ENCODE measurements at regions not wholly inside any gene's neighbourhood (a gene's known extent, or its start where the extent isn't known, plus 50 kb on each side); places are given as distances from the start of the nearest gene placed in this dataset.

- Histone ChIP-seq H3K27ac (ENCODE audit: low read length) (no peak overlapping the region), H3K27me3 (ENCODE audit: control insufficient read depth, insufficient read depth, low read length) (no peaks in the 10 kb centered on the region), H3K4me3 (ENCODE audit: low read length) (no peak overlapping the region), H3K4me1 (ENCODE audit: control insufficient read depth, insufficient read depth, low read length) (no peaks in the 10 kb centered on the region), H3K9me3 (replicated peaks; ENCODE audit: control insufficient read depth, low read depth, low read length) (no peaks in the 10 kb centered on the region), H3K36me3 (ENCODE audit: control insufficient read depth, insufficient read depth, low read length) (no peaks in the 10 kb centered on the region)
- peak; percentile 12 for DNase-seq
- WGBS (ENCODE audit: insufficient coverage): 89% methylated on average over 3 of the region's 6 CpGs
Observed at GRCh38 chr2:40558761-40559160, 106.9 kb upstream of the SLC8A1 start.

- no CpG with 5 or more reads among the region's 2 CpGs for WGBS (ENCODE audit: insufficient coverage)
- Histone ChIP-seq H3K36me3 (ENCODE audit: control insufficient read depth, insufficient read depth, low read length) (no peaks in the 10 kb centered on the region), H3K27ac (ENCODE audit: low read length) (no peak overlapping the region), H3K4me1 (ENCODE audit: control insufficient read depth, insufficient read depth, low read length) (no peaks in the 10 kb centered on the region), H3K9me3 (replicated peaks; ENCODE audit: control insufficient read depth, low read depth, low read length) (no peaks in the 10 kb centered on the region), H3K4me3 (ENCODE audit: low read length) (no peak overlapping the region), H3K27me3 (ENCODE audit: control insufficient read depth, insufficient read depth, low read length) (no peaks in the 10 kb centered on the region)
- DNase-seq: no peak
Observed at GRCh38 chr2:40559175-40559574, 107.3 kb upstream of the SLC8A1 start.

- WGBS (ENCODE audit: insufficient coverage): no CpG with 5 or more reads among the region's 2 CpGs
- Histone ChIP-seq H3K4me3 (ENCODE audit: low read length) (no peak overlapping the region), H3K36me3 (ENCODE audit: control insufficient read depth, insufficient read depth, low read length) (no peaks in the 10 kb centered on the region), H3K27me3 (ENCODE audit: control insufficient read depth, insufficient read depth, low read length) (no peaks in the 10 kb centered on the region), H3K27ac (ENCODE audit: low read length) (no peak overlapping the region), H3K4me1 (ENCODE audit: control insufficient read depth, insufficient read depth, low read length) (no peaks in the 10 kb centered on the region), H3K9me3 (replicated peaks; ENCODE audit: control insufficient read depth, low read depth, low read length) (no peaks in the 10 kb centered on the region)
- DNase-seq: no peak
Observed at GRCh38 chr2:40564184-40564583, 112.3 kb upstream of the SLC8A1 start.

- no CpG with 5 or more reads among the region's 1 CpG for WGBS (ENCODE audit: insufficient coverage)
- Histone ChIP-seq H3K36me3 (ENCODE audit: control insufficient read depth, insufficient read depth, low read length) (no peaks in the 10 kb centered on the region), H3K27me3 (ENCODE audit: control insufficient read depth, insufficient read depth, low read length) (no peaks in the 10 kb centered on the region), H3K4me3 (ENCODE audit: low read length) (no peak overlapping the region), H3K27ac (ENCODE audit: low read length) (no peak overlapping the region), H3K9me3 (replicated peaks; ENCODE audit: control insufficient read depth, low read depth, low read length) (no peaks in the 10 kb centered on the region), H3K4me1 (ENCODE audit: control insufficient read depth, insufficient read depth, low read length) (no peaks in the 10 kb centered on the region)
- DNase-seq: no peak
Observed at GRCh38 chr2:40579247-40579646, 127.4 kb upstream of the SLC8A1 start.

- Histone ChIP-seq H3K36me3 (ENCODE audit: control insufficient read depth, insufficient read depth, low read length) (no peaks in the 10 kb centered on the region), H3K4me3 (ENCODE audit: low read length) (no peak overlapping the region), H3K4me1 (ENCODE audit: control insufficient read depth, insufficient read depth, low read length) (no peaks in the 10 kb centered on the region), H3K9me3 (replicated peaks; ENCODE audit: control insufficient read depth, low read depth, low read length) (no peaks in the 10 kb centered on the region), H3K27me3 (ENCODE audit: control insufficient read depth, insufficient read depth, low read length) (no peaks in the 10 kb centered on the region), H3K27ac (ENCODE audit: low read length) (no peak overlapping the region)
- no peak for DNase-seq
- no CpG with 5 or more reads among the region's 2 CpGs for WGBS (ENCODE audit: insufficient coverage)
Observed at GRCh38 chr2:40584432-40584831, 132.5 kb upstream of the SLC8A1 start.

GRCh38 chr2:40591774-40592173, 139.9 kb upstream of the SLC8A1 start:
- no peaks in the 10 kb centered on the region for H3K4me1 ChIP-seq (ENCODE audit: control insufficient read depth, insufficient read depth, low read length)
- H3K4me3 ChIP-seq (ENCODE audit: low read length): no peak overlapping the region
- H3K27me3 ChIP-seq (ENCODE audit: control insufficient read depth, insufficient read depth, low read length): no peaks in the 10 kb centered on the region
- no CpG with 5 or more reads among the region's 3 CpGs for WGBS (ENCODE audit: insufficient coverage)
- H3K27ac ChIP-seq (ENCODE audit: low read length): no peak overlapping the region
- DNase-seq: no peak
- H3K36me3 ChIP-seq (ENCODE audit: control insufficient read depth, insufficient read depth, low read length): no peaks in the 10 kb centered on the region
- no peaks in the 10 kb centered on the region for H3K9me3 ChIP-seq (replicated peaks; ENCODE audit: control insufficient read depth, low read depth, low read length)

GRCh38 chr2:40592218-40592617, 140.3 kb upstream of the SLC8A1 start:
- Histone ChIP-seq H3K27ac (ENCODE audit: low read length) (no peak overlapping the region), H3K9me3 (replicated peaks; ENCODE audit: control insufficient read depth, low read depth, low read length) (no peaks in the 10 kb centered on the region), H3K36me3 (ENCODE audit: control insufficient read depth, insufficient read depth, low read length) (no peaks in the 10 kb centered on the region), H3K4me1 (ENCODE audit: control insufficient read depth, insufficient read depth, low read length) (no peaks in the 10 kb centered on the region), H3K4me3 (ENCODE audit: low read length) (no peak overlapping the region), H3K27me3 (ENCODE audit: control insufficient read depth, insufficient read depth, low read length) (no peaks in the 10 kb centered on the region)
- DNase-seq: no peak
- 57% methylated on average over 1 of the region's 2 CpGs for WGBS (ENCODE audit: insufficient coverage)

GRCh38 chr2:40606862-40607261, 155.0 kb upstream of the SLC8A1 start:
- H3K27me3 ChIP-seq (ENCODE audit: control insufficient read depth, insufficient read depth, low read length): no peaks in the 10 kb centered on the region
- no peak overlapping the region for H3K4me3 ChIP-seq (ENCODE audit: low read length)
- H3K36me3 ChIP-seq (ENCODE audit: control insufficient read depth, insufficient read depth, low read length): no peaks in the 10 kb centered on the region
- no CpG with 5 or more reads among the region's 4 CpGs for WGBS (ENCODE audit: insufficient coverage)
- H3K4me1 ChIP-seq (ENCODE audit: control insufficient read depth, insufficient read depth, low read length): no peaks in the 10 kb centered on the region
- no peak for DNase-seq
- no peak overlapping the region for H3K27ac ChIP-seq (ENCODE audit: low read length)
- no peaks in the 10 kb centered on the region for H3K9me3 ChIP-seq (replicated peaks; ENCODE audit: control insufficient read depth, low read depth, low read length)

GRCh38 chr2:40611196-40611595, 159.3 kb upstream of the SLC8A1 start:
- no peaks in the 10 kb centered on the region for H3K27me3 ChIP-seq (ENCODE audit: control insufficient read depth, insufficient read depth, low read length)
- no peaks in the 10 kb centered on the region for H3K36me3 ChIP-seq (ENCODE audit: control insufficient read depth, insufficient read depth, low read length)
- no peaks in the 10 kb centered on the region for H3K9me3 ChIP-seq (replicated peaks; ENCODE audit: control insufficient read depth, low read depth, low read length)
- H3K27ac ChIP-seq (ENCODE audit: low read length): no peak overlapping the region
- H3K4me1 ChIP-seq (ENCODE audit: control insufficient read depth, insufficient read depth, low read length): no peaks in the 10 kb centered on the region
- DNase-seq: no peak
- WGBS (ENCODE audit: insufficient coverage): no CpG with 5 or more reads among the region's 4 CpGs
- H3K4me3 ChIP-seq (ENCODE audit: low read length): no peak overlapping the region

- Histone ChIP-seq H3K4me3 (ENCODE audit: low read length) (no peak overlapping the region), H3K27ac (ENCODE audit: low read length) (no peak overlapping the region), H3K27me3 (ENCODE audit: control insufficient read depth, insufficient read depth, low read length) (no peaks in the 10 kb centered on the region), H3K36me3 (ENCODE audit: control insufficient read depth, insufficient read depth, low read length) (no peaks in the 10 kb centered on the region), H3K4me1 (ENCODE audit: control insufficient read depth, insufficient read depth, low read length) (no peaks in the 10 kb centered on the region), H3K9me3 (replicated peaks; ENCODE audit: control insufficient read depth, low read depth, low read length) (no peaks in the 10 kb centered on the region)
- WGBS (ENCODE audit: insufficient coverage): no CpG with 5 or more reads among the region's 3 CpGs
- no peak for DNase-seq
Observed at GRCh38 chr2:40625849-40626248, 174.0 kb upstream of the SLC8A1 start.

GRCh38 chr2:40628556-40628955, 176.7 kb upstream of the SLC8A1 start:
- no CpG with 5 or more reads among the region's 3 CpGs for WGBS (ENCODE audit: insufficient coverage)

More at GRCh38 chr2:40628556-40628955, 176.7 kb upstream of the SLC8A1 start:
- Histone ChIP-seq H3K4me3 (ENCODE audit: low read length) (no peak overlapping the region), H3K27me3 (ENCODE audit: control insufficient read depth, insufficient read depth, low read length) (no peaks in the 10 kb centered on the region), H3K36me3 (ENCODE audit: control insufficient read depth, insufficient read depth, low read length) (no peaks in the 10 kb centered on the region), H3K9me3 (replicated peaks; ENCODE audit: control insufficient read depth, low read depth, low read length) (no peaks in the 10 kb centered on the region), H3K27ac (ENCODE audit: low read length) (no peak overlapping the region), H3K4me1 (ENCODE audit: control insufficient read depth, insufficient read depth, low read length) (no peaks in the 10 kb centered on the region)
- DNase-seq: no peak

Data from muscle of leg (tissue), 3 donors.